Karpas-422 (cell line): ENCODE measurements at regions not wholly inside any gene's neighbourhood (a gene's known extent, or its start where the extent isn't known, plus 50 kb on each side); places are given as distances from the start of the nearest gene placed in this dataset.
A peak's percentile ranks its signal among the peaks of the same experiment; 100 is the strongest.
"Not testable (repeated sequence)": the region's sequence is repeated elsewhere in the genome, so short reads cannot be mapped to it uniquely, and the experiment has no call there.

ENCODE experiments used
- DNase-seq: peaks from one replicate; pipeline ENCODE4 v3.0.0-alpha.2; 2015
- H2AFZ ChIP-seq: fragments of 200-600 bp; sonication (generic); 2 replicates; pipeline ENCODE4 v1.6.1; 2014; ENCODE audit warnings: antibody characterized with exemption, low read length, mixed read lengths
- H3K27ac ChIP-seq: fragments of 200-600 bp; sonication (generic); 2 replicates; pipeline ENCODE4 v1.5.1; 2014; ENCODE audit warnings: mild to moderate bottlenecking, low read length, moderate library complexity
- H3K27me3 ChIP-seq: fragments of 200-600 bp; sonication (generic); 2 replicates; pipeline ENCODE4 v1.6.1; 2014; ENCODE audit warnings: low read length, mixed read lengths
- H3K36me3 ChIP-seq: fragments of 200-600 bp; sonication (generic); 2 replicates; pipeline ENCODE4 v1.6.1; 2014; ENCODE audit warnings: low read length, mixed read lengths; ENCODE audit not compliant: insufficient read depth
- H3K4me1 ChIP-seq: fragments of 200-600 bp; sonication (generic); 2 replicates; pipeline ENCODE4 v1.6.1; 2014; ENCODE audit warnings: mild to moderate bottlenecking, low read length, mixed read lengths
- H3K4me2 ChIP-seq: fragments of 200-600 bp; sonication (generic); 2 replicates; pipeline ENCODE4 v1.6.1; 2014; ENCODE audit warnings: low read length, low read depth, mild to moderate bottlenecking; ENCODE audit not compliant: poor library complexity, severe bottlenecking
- H3K4me3 ChIP-seq: fragments of 200-600 bp; sonication (generic); 2 replicates; pipeline ENCODE4 v1.5.1; 2014; ENCODE audit warnings: mild to moderate bottlenecking, antibody characterized with exemption, low read length, mixed read lengths
- H3K79me2 ChIP-seq: fragments of 200-600 bp; sonication (generic); 2 replicates; pipeline ENCODE4 v1.6.1; 2014; ENCODE audit warnings: mild to moderate bottlenecking, low read length, mixed read lengths
- H3K9ac ChIP-seq: fragments of 200-600 bp; sonication (generic); 2 replicates; pipeline ENCODE4 v1.6.0; 2014; ENCODE audit warnings: low read length
- H3K9me2 ChIP-seq: fragments of 200-600 bp; sonication (generic), shearing (Covaris generic); replicated peaks from 2 replicates; pipeline ENCODE4 v1.6.0; 2014; ENCODE audit warnings: mild to moderate bottlenecking, low read length, moderate library complexity; ENCODE audit not compliant: insufficient read depth
- H3K9me3 ChIP-seq: fragments of 300-700, 200-600 bp; sonication (generic); 2 replicates; pipeline ENCODE4 v1.6.1; 2014; ENCODE audit warnings: low read length, mixed read lengths
- H4K20me1 ChIP-seq: fragments of 200-600 bp; sonication (generic); 2 replicates; pipeline ENCODE4 v1.6.1; 2014; ENCODE audit warnings: mild to moderate bottlenecking, antibody characterized with exemption, low read length, low read depth; ENCODE audit not compliant: insufficient read depth

DNA sequence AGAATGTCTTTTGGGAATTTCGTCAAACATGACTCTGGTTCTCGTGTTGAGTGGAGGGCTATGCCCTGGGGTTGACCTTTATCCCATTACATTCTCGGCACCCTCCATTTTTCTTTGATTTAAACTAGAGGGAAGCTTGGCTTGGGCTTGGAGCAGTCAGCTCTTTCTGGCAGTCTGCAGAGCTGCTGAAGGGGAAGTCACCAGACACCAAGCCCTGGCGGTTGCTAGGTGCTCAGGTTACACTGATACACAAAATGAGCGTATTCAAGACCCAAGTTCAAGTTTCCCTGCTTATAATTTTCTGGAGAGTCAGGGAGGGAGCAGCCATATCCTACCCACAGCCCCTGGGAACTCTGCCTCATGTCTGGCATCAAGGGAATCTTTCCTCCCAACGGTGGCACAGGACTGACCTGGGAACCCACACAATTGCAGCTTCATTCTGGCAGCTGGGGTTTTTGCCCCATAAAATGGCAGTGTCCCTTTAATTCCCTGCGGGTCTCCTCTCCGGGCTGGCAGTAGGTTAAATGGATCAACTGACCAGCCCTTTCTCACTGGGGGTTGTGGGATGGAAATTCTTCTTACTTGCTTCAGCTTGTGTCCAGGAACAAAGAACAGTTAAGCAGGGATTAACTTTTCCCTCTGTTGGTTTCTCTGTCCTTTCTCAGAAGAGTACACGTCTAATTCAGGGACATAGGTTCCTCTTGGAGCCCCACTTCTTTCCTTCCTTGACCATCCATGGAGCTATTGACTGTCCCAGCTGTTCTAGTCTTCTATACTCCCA is 110.0 kb upstream of the DLG1 start:
- H3K4me2 ChIP-seq: peak overlapping the region; percentile 23
- no peaks in the 10 kb centered on the region for H3K9me3 ChIP-seq
- no peaks in the 10 kb centered on the region for H3K9me2 ChIP-seq
- H3K27me3 ChIP-seq: no peaks in the 10 kb centered on the region
- peak; percentile 76 for DNase-seq
- H3K9ac ChIP-seq: no peak overlapping the region
- peak overlapping the region; percentile 71 for H2AFZ ChIP-seq
- H4K20me1 ChIP-seq: no peaks in the 10 kb centered on the region
- no peaks in the 10 kb centered on the region for H3K79me2 ChIP-seq
- peaks cover 10% of the 10 kb centered on the region for H3K4me1 ChIP-seq
- H3K36me3 ChIP-seq: no peaks in the 10 kb centered on the region
- no peak overlapping the region for H3K4me3 ChIP-seq
- H3K27ac ChIP-seq: no peak overlapping the region

DNA sequence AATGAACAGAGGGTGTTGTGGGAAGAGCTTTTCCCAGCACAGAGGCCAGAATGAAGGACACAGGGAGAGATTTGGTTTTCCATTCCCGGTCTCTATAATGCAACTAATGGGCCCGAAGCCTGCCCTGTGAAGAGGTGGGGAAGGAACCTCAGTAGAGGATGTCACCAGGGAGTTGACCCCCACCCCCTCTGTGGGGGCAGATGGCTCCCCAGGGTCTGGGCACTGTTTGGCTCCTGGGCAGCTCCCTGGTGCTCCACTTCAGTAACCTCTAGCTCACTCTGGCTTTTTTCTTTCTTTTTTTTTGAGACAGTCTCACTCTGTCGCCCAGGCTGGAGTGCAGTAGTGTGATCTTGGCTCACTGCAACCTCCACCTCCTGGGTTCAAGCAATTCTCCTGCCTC is 109.1 kb upstream of the DLG1 start:
- Histone ChIP-seq H3K4me1 (peaks cover 10% of the 10 kb centered on the region), H3K4me3 (no peak overlapping the region), H3K27me3 (no peaks in the 10 kb centered on the region), H3K9me3 (no peaks in the 10 kb centered on the region), H3K4me2 (no peak overlapping the region), H4K20me1 (no peaks in the 10 kb centered on the region), H3K79me2 (no peaks in the 10 kb centered on the region), H3K27ac (no peak overlapping the region), H3K9me2 (no peaks in the 10 kb centered on the region), H3K36me3 (no peaks in the 10 kb centered on the region), H2AFZ (no peak overlapping the region), H3K9ac (no peak overlapping the region)
- DNase-seq: no peak

DNA sequence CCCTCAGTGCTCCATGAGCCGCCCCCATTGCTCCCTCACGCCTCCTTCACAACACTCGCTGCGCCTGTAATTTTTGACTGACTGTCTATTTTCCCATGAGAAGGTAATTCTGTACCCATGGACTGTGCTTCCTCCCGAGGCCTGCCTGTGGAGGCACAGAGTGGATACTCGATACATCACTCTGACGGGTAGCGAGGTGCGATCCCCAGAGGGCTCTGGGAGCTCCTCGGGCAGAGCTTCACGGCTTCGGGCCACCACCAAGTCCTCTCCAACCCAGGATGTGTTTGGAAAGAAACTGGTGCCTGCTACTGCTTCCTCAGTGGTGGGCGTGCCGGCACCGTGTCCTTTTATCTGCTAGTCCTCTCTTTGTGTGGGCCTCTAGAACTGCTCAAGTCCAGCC is 108.6 kb upstream of the DLG1 start:
- H3K27me3 ChIP-seq: no peaks in the 10 kb centered on the region
- no peak overlapping the region for H2AFZ ChIP-seq
- peaks cover 10% of the 10 kb centered on the region for H3K4me1 ChIP-seq
- H3K4me2 ChIP-seq: no peak overlapping the region
- H3K9ac ChIP-seq: no peak overlapping the region
- no peaks in the 10 kb centered on the region for H4K20me1 ChIP-seq
- no peaks in the 10 kb centered on the region for H3K9me3 ChIP-seq
- H3K4me3 ChIP-seq: no peak overlapping the region
- H3K79me2 ChIP-seq: no peaks in the 10 kb centered on the region
- no peaks in the 10 kb centered on the region for H3K9me2 ChIP-seq
- no peak for DNase-seq
- H3K27ac ChIP-seq: no peak overlapping the region
- no peaks in the 10 kb centered on the region for H3K36me3 ChIP-seq

DNA sequence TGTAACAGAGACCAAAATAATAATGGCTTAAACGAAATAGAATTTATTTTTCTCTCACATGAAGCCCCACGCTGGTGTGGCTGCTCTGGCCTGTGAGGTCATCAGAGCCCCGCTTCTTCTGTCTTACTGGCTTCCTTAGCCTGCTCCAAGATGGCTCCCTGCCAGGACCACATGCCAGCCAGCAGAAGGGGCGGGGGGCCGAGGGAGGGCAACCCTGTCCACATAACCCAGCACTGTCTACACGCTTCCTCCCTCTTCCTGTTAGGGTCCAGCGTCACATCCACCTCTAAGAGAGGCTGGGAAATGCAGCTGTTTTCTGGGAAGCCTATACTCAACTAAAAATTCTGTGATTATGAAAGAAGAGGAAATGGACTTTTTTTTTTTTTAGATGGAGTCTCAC is 107.9 kb upstream of the DLG1 start:
- Histone ChIP-seq H3K79me2 (no peaks in the 10 kb centered on the region), H3K36me3 (no peaks in the 10 kb centered on the region), H3K4me3 (no peak overlapping the region), H3K4me2 (no peak overlapping the region), H3K9me3 (no peaks in the 10 kb centered on the region), H3K9ac (no peak overlapping the region), H3K4me1 (peaks cover 10% of the 10 kb centered on the region), H3K27me3 (no peaks in the 10 kb centered on the region), H3K9me2 (no peaks in the 10 kb centered on the region), H4K20me1 (no peaks in the 10 kb centered on the region), H2AFZ (no peak overlapping the region), H3K27ac (no peak overlapping the region)
- DNase-seq: no peak

DNA sequence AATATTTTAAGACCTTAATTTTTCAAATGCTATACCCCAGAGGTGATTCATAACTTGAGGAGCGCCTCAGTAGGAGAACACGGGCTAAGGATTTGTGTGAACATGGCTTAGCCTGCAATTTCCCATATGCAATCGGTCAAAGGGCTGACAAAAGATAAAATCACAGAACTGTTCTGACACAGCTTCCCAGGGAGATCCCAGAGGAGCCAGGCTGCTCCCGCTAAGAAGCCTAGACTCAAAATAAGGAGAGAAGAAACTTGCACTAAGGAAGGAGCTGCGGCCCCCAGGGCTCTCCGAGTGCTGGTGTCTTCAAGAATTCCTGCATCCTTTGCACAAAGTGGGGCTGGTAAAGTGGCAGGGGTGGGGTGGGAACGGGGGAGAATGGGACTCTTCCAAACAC is 106.3 kb upstream of the DLG1 start:
- no peaks in the 10 kb centered on the region for H3K27me3 ChIP-seq
- no peak overlapping the region for H3K27ac ChIP-seq
- no peaks in the 10 kb centered on the region for H3K9me2 ChIP-seq
- no peaks in the 10 kb centered on the region for H3K9me3 ChIP-seq
- no peak overlapping the region for H2AFZ ChIP-seq
- H3K9ac ChIP-seq: no peak overlapping the region
- H3K4me1 ChIP-seq: peaks cover 10% of the 10 kb centered on the region
- no peaks in the 10 kb centered on the region for H4K20me1 ChIP-seq
- DNase-seq: no peak
- H3K79me2 ChIP-seq: no peaks in the 10 kb centered on the region
- no peak overlapping the region for H3K4me2 ChIP-seq
- H3K36me3 ChIP-seq: no peaks in the 10 kb centered on the region
- no peak overlapping the region for H3K4me3 ChIP-seq

DNA sequence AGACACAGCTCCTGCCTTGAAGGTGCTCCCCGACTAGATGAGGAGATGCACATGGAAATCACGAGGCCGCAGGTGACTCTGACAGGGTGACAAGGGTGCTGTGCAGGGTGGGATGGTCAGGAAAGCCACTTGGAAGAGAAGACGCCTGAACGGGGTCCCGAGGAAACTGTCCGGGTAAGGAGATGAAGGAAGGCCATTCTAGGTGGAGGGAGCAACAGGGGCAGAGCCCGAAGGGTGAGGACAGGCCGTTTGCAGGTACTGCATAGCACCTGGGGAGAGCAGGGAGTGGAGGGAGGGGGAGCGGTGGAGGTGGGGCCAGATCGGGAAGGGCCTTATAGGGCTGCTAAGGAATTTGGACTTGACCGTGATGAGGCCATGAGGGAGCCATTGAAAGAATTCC is 105.6 kb upstream of the DLG1 start:
- Histone ChIP-seq H3K9ac (no peak overlapping the region), H3K4me3 (no peak overlapping the region), H3K4me1 (peaks cover 10% of the 10 kb centered on the region), H3K79me2 (no peaks in the 10 kb centered on the region), H3K9me2 (no peaks in the 10 kb centered on the region), H3K27ac (no peak overlapping the region), H4K20me1 (no peaks in the 10 kb centered on the region), H3K4me2 (no peak overlapping the region), H3K9me3 (no peaks in the 10 kb centered on the region), H3K27me3 (no peaks in the 10 kb centered on the region), H2AFZ (no peak overlapping the region), H3K36me3 (no peaks in the 10 kb centered on the region)
- DNase-seq: no peak

DNA sequence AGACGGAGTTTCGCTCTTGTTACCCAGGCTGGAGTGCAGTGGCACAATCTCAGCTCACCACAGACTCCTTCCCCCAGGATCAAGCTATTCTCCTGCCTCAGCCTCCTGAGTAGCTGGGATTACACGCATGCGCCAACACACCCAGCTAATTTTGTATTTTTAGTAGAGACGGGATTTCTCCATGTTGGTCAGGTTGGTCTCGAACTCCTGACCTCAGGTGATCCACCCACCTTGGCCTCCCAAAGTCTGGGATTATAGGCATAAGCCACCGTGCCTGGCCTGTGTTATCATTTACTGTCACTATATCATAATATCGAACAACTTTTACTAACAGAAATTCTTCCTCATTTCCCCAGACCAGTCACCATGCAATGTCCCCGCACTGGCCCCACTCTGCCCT is 104.0 kb upstream of the DLG1 start:
- H3K4me2 ChIP-seq, H3K4me3 ChIP-seq, H3K9me2 ChIP-seq, H3K36me3 ChIP-seq, H4K20me1 ChIP-seq, H3K79me2 ChIP-seq, H2AFZ ChIP-seq, H3K9ac ChIP-seq, H3K9me3 ChIP-seq, DNase-seq, H3K27me3 ChIP-seq, H3K27ac ChIP-seq, H3K4me1 ChIP-seq: not testable (repeated sequence)

DNA sequence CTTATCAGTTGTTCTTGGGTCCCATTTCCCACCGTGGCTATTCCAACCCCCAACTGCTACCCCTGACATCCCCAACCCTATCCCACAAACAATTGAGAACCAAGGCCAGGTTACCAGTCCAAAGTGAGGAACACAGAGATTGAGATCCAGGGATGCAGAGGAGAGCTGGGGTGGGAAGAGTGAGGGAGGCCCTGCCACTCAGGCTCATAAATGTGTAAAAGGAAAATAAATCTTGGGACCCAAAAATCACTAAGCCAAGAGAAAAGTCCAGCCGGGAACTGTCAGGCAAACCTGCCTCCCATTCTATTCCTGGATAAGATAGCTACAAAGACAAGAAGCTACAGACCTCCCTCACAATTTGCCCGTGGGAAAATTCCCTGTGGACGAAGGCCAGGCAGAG is 101.1 kb upstream of the DLG1 start:
- Histone ChIP-seq H4K20me1 (no peaks in the 10 kb centered on the region), H3K9me3 (no peaks in the 10 kb centered on the region), H2AFZ (no peak overlapping the region), H3K27me3 (no peaks in the 10 kb centered on the region), H3K27ac (no peak overlapping the region), H3K4me2 (no peak overlapping the region), H3K4me3 (no peak overlapping the region), H3K9ac (no peak overlapping the region), H3K79me2 (no peaks in the 10 kb centered on the region), H3K4me1 (no peaks in the 10 kb centered on the region), H3K36me3 (no peaks in the 10 kb centered on the region), H3K9me2 (no peaks in the 10 kb centered on the region)
- no peak for DNase-seq
